ENCODE measurements at regions not wholly inside any gene's neighbourhood (a gene's known extent, or its start where the extent isn't known, plus 50 kb on each side); places are given as distances from the start of the nearest gene placed in this dataset.

- Histone ChIP-seq H3K4me1 (no peaks in the 10 kb centered on the region), H3K27me3 (replicated peaks; ENCODE audit: control insufficient read depth, insufficient read depth, low read length) (no peaks in the 10 kb centered on the region), H3K9me3 (peaks cover 14% of the 10 kb centered on the region), H3K36me3 (ENCODE audit: control insufficient read depth, insufficient read depth, low read length) (no peaks in the 10 kb centered on the region), H3K4me3 (ENCODE audit: low read depth, low read length) (no peak overlapping the region)
- no peak for DNase-seq
- H3K9me3 Mint-ChIP-seq (ENCODE audit: unreplicated experiment), result peaks cover 8% of the 10 kb centered on the region
- no TSS peak for BruUV-seq (replicated peaks)
- no peaks in the 10 kb centered on the region for H3K36me3 Mint-ChIP-seq (ENCODE audit: insufficient read depth, unreplicated experiment)
- H3K27ac Mint-ChIP-seq (ENCODE audit: unreplicated experiment), result no peak overlapping the region
- no peak overlapping the region for H3K4me3 Mint-ChIP-seq (ENCODE audit: unreplicated experiment)
- CTCF ChIA-PET, result no interaction called here
- TF ChIP-seq, protein P1, sequence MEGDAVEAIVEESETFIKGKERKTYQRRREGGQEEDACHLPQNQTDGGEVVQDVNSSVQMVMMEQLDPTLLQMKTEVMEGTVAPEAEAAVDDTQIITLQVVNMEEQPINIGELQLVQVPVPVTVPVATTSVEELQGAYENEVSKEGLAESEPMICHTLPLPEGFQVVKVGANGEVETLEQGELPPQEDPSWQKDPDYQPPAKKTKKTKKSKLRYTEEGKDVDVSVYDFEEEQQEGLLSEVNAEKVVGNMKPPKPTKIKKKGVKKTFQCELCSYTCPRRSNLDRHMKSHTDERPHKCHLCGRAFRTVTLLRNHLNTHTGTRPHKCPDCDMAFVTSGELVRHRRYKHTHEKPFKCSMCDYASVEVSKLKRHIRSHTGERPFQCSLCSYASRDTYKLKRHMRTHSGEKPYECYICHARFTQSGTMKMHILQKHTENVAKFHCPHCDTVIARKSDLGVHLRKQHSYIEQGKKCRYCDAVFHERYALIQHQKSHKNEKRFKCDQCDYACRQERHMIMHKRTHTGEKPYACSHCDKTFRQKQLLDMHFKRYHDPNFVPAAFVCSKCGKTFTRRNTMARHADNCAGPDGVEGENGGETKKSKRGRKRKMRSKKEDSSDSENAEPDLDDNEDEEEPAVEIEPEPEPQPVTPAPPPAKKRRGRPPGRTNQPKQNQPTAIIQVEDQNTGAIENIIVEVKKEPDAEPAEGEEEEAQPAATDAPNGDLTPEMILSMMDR (IDR thresholded peaks at IDR 0.05; ENCODE audit: insufficient read depth in 1 of 2, low read depth in 1 of 2, low read length in 1 of 2, severe bottlenecking in 1 of 2, unreplicated experiment in 1 of 2), result no peak
- no peaks in the 10 kb centered on the region for H3K4me1 Mint-ChIP-seq (ENCODE audit: low read depth, unreplicated experiment)
- H3K27me3 Mint-ChIP-seq (ENCODE audit: insufficient read depth, unreplicated experiment), result peaks cover 6% of the 10 kb centered on the region
- POLR2A ChIA-PET, result no interaction called here
- intact Hi-C loops (cut with micrococcal nuclease; ENCODE audit: unreplicated experiment), result no loop called here
Observed at GRCh38 chr1:209462433-209462832, 121.1 kb upstream of the CAMK1G start.

- Mint-ChIP-seq H3K27ac (ENCODE audit: unreplicated experiment) (no peak overlapping the region), H3K27me3 (ENCODE audit: insufficient read depth, unreplicated experiment) (peaks cover 6% of the 10 kb centered on the region), H3K4me1 (ENCODE audit: low read depth, unreplicated experiment) (no peaks in the 10 kb centered on the region), H3K4me3 (ENCODE audit: unreplicated experiment) (no peak overlapping the region), H3K9me3 (ENCODE audit: unreplicated experiment) (peaks cover 8% of the 10 kb centered on the region), H3K36me3 (ENCODE audit: insufficient read depth, unreplicated experiment) (no peaks in the 10 kb centered on the region)
- no peaks in the 10 kb centered on the region for H3K4me1 ChIP-seq
- TF ChIP-seq, protein P1 (IDR thresholded peaks at IDR 0.05; ENCODE audit: insufficient read depth in 1 of 2, low read depth in 1 of 2, low read length in 1 of 2, severe bottlenecking in 1 of 2, unreplicated experiment in 1 of 2), result no peak
- H3K27me3 ChIP-seq (replicated peaks; ENCODE audit: control insufficient read depth, insufficient read depth, low read length), result no peaks in the 10 kb centered on the region; the same call in 1 of the 2 replicates
- intact Hi-C loops (cut with micrococcal nuclease; ENCODE audit: unreplicated experiment), result no loop called here
- no peak for DNase-seq
- no peaks in the 10 kb centered on the region for H3K36me3 ChIP-seq (ENCODE audit: control insufficient read depth, insufficient read depth, low read length)
- POLR2A ChIA-PET, result no interaction called here
- H3K4me3 ChIP-seq (ENCODE audit: low read depth, low read length), result no peak overlapping the region
- CTCF ChIA-PET, result no interaction called here
- BruUV-seq (replicated peaks), result no TSS peak
- peaks cover 14% of the 10 kb centered on the region for H3K9me3 ChIP-seq
Observed at GRCh38 chr1:209463441-209463840, 120.1 kb upstream of the CAMK1G start.

- no peaks in the 10 kb centered on the region; the same call in 1 of the 2 replicates for H3K27me3 ChIP-seq (replicated peaks; ENCODE audit: control insufficient read depth, insufficient read depth, low read length)
- TF ChIP-seq, protein P1 (IDR thresholded peaks at IDR 0.05; ENCODE audit: insufficient read depth in 1 of 2, low read depth in 1 of 2, low read length in 1 of 2, severe bottlenecking in 1 of 2, unreplicated experiment in 1 of 2), result no peak
- CTCF ChIA-PET, result no interaction called here
- POLR2A ChIA-PET, result no interaction called here
- peaks cover 2% of the 10 kb centered on the region; the same call in 1 of the 2 replicates for H3K9me3 ChIP-seq
- Mint-ChIP-seq H3K27ac (ENCODE audit: unreplicated experiment) (no peak overlapping the region), H3K9me3 (ENCODE audit: unreplicated experiment) (peaks cover 9% of the 10 kb centered on the region), H3K4me1 (ENCODE audit: low read depth, unreplicated experiment) (no peaks in the 10 kb centered on the region), H3K36me3 (ENCODE audit: insufficient read depth, unreplicated experiment) (no peaks in the 10 kb centered on the region), H3K4me3 (ENCODE audit: unreplicated experiment) (no peak overlapping the region), H3K27me3 (ENCODE audit: insufficient read depth, unreplicated experiment) (peaks cover 6% of the 10 kb centered on the region)
- no peaks in the 10 kb centered on the region for H3K36me3 ChIP-seq (ENCODE audit: control insufficient read depth, insufficient read depth, low read length)
- intact Hi-C loops (cut with micrococcal nuclease; ENCODE audit: unreplicated experiment), result no loop called here
- no peak overlapping the region for H3K4me3 ChIP-seq (ENCODE audit: low read depth, low read length)
- no peak for DNase-seq
- no peaks in the 10 kb centered on the region for H3K4me1 ChIP-seq
- no TSS peak for BruUV-seq (replicated peaks)
Observed at GRCh38 chr1:209473025-209473424, 110.5 kb upstream of the CAMK1G start.

Data from Caco-2 (cell line).